ENCODE measurements at regions not wholly inside any gene's neighbourhood (a gene's known extent, or its start where the extent isn't known, plus 50 kb on each side); places are given as distances from the start of the nearest gene placed in this dataset.

DNA sequence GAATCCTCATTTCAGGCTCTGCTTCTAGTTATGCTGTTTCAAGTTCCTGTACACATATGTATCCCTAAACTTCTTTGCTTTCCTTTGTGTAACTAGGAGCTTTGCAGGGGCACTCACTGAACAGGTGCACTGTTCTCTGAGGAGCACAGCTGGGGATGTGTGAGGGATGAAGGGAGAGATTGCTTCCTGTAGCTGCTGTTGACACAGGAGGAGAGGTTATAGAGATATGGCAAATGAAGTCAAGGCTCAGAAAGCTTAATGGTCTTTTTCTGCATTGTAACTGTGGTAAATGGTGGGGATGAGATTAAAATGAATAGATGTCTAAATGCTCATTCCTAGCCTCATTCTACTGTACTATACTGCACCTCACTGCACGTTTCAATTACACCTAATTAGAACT, 454.3 kb downstream of the BTBD3 start:
- TF ChIP-seq, protein P1, sequence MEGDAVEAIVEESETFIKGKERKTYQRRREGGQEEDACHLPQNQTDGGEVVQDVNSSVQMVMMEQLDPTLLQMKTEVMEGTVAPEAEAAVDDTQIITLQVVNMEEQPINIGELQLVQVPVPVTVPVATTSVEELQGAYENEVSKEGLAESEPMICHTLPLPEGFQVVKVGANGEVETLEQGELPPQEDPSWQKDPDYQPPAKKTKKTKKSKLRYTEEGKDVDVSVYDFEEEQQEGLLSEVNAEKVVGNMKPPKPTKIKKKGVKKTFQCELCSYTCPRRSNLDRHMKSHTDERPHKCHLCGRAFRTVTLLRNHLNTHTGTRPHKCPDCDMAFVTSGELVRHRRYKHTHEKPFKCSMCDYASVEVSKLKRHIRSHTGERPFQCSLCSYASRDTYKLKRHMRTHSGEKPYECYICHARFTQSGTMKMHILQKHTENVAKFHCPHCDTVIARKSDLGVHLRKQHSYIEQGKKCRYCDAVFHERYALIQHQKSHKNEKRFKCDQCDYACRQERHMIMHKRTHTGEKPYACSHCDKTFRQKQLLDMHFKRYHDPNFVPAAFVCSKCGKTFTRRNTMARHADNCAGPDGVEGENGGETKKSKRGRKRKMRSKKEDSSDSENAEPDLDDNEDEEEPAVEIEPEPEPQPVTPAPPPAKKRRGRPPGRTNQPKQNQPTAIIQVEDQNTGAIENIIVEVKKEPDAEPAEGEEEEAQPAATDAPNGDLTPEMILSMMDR (IDR thresholded peaks at IDR 0.05; ENCODE audit: borderline replicate concordance, extremely low read depth, low read length, poor library complexity, severe bottlenecking), result no peak
- TF ChIP-seq EZH2 (IDR thresholded peaks at IDR 0.05; ENCODE audit: borderline replicate concordance, low read depth, low read length, severe bottlenecking), result no peak
